ENCODE measurements at regions not wholly inside any gene's neighbourhood (a gene's known extent, or its start where the extent isn't known, plus 50 kb on each side); places are given as distances from the start of the nearest gene placed in this dataset.
"Not testable (repeated sequence)": the region's sequence is repeated elsewhere in the genome, so short reads cannot be mapped to it uniquely, and the experiment has no call there.

DNA sequence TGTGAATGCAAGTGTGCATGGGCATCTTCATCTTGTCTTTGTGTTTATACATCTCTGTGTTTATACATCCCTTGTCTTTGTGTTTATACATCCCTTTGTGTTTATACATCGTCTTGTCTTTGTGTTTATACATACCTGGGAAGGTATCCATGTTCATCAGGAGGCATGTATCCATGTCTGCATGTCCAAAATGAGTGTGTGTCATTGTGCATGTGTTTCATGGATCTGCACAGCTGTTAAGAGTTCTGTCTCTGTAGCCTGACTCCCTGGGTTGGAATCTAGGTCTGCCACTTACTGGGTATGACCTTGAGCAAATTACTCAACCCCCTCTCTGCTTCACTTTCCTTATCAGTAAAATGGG, 50.1 kb upstream of the SIRPA start:
- in situ Hi-C loops (cut with MboI; ENCODE audit: low sequenced_read_pairs), result no loop called here

DNA sequence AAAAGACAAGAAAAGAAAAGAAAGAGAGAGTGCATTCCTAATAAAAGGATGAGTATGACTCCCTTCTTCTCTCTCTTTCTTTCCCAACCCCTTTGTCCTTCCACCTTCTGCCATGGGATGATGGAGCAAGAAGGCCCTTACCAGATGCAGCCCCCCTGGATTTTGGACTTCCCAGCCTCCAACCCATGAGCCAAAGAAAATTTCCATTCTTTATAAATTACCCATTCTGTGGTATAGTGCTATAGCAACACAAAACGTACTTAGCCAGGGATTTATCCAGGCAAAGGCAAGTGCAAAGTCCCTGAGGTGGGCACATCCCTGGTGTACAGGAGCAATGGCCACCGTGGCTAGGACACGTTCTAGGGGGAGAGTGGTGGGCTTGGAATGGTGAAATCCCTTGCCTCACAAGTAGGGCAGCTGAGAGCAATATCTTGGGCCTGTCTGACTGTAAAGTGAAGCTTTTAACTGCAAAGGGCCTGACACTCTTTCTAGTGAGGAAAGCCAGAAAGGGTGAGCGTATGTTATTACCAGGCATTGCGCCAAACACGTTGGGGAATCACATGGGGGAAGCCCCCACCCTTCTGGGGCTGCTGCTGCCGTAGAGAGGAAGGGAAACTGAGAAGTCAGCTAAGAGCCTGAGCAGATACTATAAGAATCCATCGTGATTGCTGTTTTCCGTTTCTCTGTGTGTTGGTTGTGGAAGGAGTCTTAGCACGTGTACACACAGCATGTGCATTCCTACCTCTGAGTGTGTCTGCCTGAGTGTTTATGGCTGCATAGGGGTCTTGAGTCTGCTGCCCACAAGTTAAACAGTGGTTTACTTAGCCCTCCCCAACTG, 50.7 kb upstream of the SIRPA start:
- in situ Hi-C loops (cut with MboI; ENCODE audit: low sequenced_read_pairs), result no loop called here

DNA sequence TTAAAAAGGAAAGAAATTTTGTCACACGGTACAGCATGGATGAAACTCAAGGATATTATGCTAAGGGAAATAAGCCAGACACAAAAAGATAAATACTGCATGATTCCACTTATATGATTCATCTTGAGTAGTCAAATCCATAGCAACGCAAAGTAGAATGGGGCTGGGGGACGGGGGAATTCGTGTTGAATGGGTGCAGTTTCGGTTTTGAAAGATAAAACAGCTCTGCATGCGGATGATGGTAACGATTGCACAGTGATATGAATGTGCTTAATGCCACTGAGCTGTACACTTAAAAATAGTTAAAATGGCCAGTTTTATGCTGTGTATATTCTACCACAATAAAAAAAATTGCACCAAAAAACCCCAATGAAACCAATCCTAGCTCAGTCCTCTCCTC, 52.9 kb upstream of the SIRPA start:
- in situ Hi-C loops (cut with MboI; ENCODE audit: low sequenced_read_pairs), result no loop called here

DNA sequence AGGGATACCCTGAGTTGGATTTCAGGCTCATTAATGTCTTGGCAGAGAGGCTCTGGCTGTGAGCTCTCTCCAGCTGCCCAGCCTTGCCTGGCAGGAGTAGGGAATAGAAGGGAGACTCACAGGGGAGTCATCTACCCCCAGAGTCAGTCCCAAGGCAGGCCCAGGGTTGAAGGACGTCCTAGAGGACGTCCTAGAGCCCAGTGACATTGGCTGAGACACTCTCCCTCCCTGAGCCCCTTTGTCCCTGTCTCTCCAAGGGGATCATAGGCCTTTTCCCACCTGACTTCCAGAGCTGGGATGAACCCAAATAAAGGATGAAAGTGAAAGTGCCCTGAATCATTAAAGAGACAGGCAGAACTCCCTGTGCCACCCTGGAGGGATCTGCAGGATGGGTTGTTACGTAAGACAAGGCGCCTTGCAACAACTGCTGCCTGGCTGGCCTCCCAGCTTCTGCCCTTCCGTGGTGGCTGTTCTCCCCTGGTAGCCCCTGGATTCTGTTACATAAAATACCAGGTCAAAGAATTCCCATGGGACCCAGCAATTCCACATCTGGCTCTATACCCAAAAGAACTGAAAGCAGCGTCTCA, 53.6 kb upstream of the SIRPA start:
- in situ Hi-C loops (cut with MboI; ENCODE audit: low sequenced_read_pairs), result no loop called here

DNA sequence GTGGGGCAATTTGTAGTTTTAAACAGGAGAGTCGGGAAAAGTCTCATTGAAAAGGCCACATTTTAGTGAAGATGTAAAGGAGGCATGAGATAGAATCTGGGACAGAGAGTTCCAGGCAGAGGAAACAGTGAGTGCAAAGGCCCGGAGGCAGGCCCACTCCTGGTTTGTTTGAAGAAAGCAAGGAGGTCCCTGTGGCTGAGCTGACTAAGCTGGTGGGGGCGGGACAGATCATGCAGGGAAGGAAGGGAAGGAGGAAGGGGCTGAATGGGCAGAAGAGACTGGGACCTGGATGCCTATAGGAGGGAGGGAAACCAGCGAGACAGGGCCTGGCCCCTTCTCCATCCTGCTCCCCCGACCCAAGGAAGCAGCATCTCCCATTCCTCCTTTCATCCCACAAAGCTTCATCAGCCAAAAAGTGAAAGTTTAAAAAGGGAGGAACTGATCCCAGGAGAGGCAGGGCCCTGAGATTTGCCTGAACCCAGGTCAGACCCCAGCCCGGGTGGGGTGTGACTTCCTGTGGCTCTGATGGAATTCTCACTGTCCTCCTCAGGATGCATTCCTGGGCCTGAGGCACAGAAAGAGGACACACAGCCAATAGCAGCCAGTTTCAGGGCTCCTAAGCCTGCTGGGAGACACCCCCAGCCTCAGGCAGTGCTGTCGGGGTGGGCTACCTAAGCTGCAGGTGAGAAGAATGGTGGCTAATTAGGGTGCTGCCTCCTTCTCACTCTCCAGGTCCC, 54.2 kb upstream of the SIRPA start:
- in situ Hi-C loops (cut with MboI; ENCODE audit: low sequenced_read_pairs), result no loop called here

DNA sequence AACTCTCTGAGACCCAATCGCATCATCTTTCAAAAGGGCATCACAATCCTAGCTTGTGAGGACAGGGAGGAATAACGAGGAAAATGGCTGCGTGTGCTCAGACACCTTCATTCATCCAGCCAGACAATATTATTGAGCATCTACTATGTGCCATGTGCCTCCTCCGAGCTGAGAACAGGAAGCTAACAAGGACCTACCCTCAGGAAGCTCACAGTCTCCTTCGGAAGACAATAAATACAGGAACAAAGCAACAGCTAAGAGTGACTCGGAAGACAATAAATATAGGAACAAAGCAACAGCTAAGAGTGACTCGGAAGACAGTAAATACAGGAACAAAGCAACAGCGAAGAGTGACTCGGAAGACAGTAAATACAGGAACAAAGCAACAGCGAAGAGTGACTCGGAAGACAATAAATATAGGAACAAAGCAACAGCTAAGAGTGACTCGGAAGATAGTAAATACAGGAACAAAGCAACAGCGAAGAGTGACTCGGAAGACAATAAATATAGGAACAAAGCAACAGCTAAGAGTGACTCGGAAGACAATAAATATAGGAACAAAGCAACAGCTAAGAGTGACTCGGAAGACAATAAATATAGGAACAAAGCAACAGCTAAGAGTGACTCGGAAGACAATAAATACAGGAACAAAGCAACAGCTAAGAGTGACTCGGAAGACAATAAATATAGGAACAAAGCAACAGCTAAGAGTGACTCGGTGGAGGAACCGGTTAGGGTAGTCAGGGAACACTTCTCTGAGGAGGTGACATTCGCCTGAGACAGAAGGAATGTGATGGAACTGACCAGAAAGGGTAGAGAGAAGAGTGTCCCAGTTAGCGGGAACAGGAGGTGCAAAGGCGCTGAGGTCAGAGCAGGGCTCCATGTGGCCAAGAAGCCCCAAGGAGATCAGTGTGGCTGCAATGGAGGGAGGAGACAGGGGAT, 55.6 kb upstream of the SIRPA start:
- in situ Hi-C loops (cut with MboI; ENCODE audit: low sequenced_read_pairs), result not testable (repeated sequence)

DNA sequence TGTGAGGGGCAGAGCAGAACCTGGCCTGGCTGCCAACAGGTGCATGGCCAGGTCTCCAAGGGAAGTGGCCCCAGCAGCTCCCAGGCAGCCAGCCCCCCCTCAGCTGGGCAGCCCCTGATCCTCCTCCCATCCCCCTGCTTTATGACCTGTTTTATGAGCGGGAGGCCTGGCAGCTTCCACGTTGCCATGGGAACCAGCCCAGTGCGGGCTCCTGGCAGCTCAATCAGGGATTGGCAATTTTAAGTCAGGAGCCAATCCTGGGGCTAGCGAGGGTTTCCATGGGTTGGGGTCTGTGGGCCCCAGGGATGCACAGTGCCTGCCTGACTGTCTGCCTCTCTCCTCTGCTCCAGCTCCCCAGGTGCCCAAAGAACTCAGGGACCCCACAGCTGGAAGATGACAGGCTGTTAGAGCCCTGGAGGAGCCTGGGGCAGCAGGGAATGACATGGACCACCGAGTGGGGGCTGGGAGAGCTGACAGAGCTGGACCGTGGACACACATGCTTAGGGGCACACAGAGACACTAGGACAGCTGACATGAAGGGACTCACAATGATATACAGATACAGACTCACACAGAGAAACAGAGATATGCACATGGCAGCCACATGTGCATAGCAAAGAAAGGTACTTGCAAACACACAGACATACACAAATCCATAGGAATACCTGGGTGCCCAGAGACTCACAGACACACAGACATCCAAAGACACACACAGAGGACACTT, 56.5 kb upstream of the SIRPA start:
- in situ Hi-C loops (cut with MboI; ENCODE audit: low sequenced_read_pairs), result no loop called here

DNA sequence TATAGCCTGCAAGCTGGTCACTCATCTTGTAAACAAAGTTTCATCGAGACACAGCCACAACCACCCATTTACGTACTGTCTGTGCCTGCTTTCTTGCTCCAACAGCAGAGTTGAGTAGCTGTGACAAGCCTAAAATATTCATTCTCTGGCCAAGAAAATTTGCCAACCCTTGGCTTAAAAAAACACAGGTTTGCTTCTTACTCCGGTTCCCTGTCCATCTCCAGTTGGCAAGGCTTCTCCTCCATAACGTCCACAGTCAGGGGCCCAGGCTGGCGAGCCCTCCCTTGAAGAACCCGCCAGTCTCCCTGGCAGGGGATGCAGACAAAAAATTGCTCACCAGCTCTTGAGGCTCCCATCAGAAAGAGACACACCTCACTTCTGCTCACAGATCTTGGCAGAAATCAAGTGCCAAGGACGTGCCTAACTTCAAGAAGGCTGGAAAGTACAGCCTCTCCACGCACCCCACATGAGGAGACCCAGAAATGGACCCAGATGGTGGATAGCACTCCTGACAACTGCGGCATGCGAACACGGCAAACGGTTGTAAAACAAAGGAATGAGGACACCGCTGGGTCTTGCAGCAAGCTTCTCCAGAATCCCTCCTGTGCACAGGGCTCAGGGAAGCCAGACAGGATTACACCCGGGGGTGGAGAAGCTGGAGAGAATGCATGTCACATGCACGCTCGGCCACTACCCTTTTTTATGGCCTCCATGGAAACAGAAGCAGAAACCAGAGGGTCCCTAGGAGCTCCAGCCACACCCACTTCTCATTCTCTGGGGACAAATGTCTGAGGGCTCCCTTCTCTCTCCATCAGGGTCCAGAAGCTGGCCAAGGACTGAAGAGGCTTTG, 59.8 kb upstream of the SIRPA start:
- in situ Hi-C loops (cut with MboI; ENCODE audit: low sequenced_read_pairs), result no loop called here

DNA sequence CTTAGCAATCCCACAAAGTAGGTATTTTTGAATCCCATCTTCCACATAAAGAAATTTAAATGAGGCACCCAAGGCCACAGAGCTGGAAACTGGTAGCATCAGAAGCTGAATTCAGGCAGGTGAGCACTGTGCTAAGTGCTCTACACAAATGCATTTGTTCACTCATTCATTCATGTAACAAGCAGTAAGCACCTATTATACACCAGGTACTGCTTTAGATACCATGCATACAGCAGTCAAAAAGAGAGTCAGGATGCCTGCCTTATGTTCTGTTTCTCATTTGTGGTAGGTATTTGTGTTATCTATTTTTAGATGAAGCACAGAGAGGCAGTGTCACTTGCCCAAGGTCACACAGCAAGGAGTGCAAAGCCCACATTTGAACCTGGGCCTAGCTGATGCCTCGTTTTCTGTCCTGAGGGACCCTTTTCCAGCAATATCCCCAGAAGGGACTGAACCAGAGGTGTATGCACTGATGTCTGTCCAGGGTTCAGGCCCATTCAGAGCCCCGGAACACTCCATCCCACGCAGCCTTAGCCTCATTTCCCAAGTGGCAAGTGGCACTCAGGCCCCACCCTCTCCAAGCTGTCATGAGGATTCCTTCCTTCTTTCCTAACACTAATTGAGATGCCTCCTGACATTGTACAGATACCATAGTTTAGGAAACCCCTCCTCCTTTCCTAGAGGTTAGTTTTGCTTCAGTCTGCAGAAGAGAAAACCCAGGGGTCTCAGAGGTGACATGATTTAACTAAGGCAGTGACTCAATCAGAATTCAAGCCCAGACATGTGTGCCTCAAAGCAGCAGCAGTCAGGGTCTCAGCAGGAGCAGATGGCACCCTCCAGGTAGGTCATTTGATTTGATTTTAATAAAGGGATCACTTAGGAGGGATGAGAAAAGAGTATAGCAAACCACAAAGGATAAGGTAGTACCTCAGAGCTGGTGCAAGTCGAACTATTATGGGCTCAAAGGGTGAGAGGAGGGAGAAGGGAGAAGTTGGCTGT, 61.2 kb upstream of the SIRPA start:
- in situ Hi-C loops (cut with MboI; ENCODE audit: low sequenced_read_pairs), result no loop called here

DNA sequence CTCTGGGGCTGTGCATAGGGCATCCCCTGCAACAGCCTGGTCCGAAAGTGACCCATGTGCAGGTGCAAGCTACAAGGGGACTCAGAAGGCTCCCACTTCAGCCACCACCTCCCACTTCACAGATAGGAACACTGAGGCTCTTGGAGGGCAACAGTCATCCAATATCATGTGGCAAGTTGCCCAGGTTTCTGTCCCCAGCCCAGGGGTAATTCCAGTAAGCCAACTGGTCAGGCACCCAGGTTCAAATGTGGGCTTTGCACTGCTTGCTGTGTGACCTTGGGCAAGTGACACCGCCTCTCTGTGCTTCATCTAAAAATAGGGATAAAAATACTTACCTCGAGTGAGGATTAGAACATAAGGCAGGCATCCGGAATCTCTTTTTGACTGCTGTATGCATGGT, 62.0 kb upstream of the SIRPA start:
- in situ Hi-C loops (cut with MboI; ENCODE audit: low sequenced_read_pairs), result no loop called here

DNA sequence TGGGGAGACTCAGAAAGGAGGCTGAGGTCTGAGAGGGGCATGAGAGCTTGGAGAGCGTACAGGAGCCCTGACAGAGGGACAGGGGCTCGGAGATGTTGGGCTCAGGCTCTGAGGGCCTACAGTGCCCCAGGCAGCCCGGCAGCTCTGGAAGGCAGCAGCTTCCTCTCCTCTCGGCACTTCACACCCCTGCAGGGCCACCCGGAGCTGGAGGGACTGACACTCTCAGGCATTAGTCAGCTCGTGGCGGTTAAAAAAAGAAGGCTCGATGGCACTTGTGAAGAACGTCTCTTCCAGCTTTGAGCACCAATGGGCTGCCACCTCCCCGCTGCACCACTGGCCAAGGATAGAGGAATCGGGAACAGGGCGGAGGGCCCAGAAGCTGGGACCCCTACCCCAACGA, 62.6 kb upstream of the SIRPA start:
- in situ Hi-C loops (cut with MboI; ENCODE audit: low sequenced_read_pairs), result no loop called here

DNA sequence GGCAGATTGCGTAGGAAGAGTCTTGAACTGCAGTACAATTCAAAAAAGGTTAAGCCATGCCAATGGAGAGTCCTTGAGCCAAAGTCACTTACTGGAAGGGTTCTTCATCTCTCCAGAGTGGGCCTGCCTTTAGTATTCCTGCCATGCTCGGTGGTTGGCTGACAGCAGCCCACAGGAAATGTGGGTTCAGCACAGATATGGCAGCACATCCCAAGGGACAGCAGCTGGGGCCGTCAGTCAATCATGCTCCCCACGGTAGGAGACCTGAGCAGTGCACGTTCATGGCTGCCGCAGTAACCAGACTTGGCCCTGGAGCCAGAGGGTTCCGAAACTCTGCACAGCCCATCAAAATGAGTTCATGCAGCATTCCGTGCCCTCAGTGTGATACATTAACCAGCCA, 63.6 kb upstream of the SIRPA start:
- in situ Hi-C loops (cut with MboI; ENCODE audit: low sequenced_read_pairs), result no loop called here

DNA sequence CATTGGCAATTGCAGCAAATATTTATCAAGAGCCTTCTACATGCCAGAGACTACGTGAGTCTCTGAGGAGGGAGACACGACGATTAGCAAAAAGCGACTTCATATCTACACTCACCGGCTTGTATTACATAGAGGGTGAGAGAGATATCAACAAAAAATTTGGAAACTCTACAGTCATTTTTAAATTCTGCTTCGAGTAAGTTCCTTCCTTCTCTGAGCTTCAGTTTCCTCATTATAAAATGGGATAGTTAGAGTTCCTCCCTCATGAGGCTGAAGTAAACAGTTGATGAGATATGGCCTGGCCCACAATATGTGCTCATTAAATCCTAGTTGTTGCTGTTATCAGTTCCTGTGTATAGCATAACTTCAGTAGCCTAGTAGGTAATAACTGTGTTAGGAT, 64.1 kb upstream of the SIRPA start:
- in situ Hi-C loops (cut with MboI; ENCODE audit: low sequenced_read_pairs), result no loop called here

DNA sequence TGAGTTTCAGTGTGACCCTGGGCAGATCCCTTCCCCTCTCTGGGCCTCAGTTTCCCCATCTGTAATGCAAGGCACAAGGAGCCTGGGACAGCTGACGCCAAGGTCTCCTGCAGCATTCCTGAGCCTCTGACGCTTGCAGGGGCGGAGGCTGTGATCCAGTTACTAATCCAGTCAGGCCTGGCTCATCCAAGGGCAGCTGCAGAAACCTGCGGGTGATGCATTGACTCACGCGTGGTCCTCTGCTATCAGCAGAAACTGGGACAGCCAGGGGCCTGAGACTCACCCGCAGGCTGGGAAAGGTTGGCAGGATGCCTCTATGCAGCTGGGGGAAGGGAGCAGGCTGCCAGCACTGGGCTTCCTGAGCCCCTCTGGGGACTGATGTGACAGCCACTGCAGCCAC, 65.0 kb upstream of the SIRPA start:
- in situ Hi-C loops (cut with MboI; ENCODE audit: low sequenced_read_pairs), result no loop called here

DNA sequence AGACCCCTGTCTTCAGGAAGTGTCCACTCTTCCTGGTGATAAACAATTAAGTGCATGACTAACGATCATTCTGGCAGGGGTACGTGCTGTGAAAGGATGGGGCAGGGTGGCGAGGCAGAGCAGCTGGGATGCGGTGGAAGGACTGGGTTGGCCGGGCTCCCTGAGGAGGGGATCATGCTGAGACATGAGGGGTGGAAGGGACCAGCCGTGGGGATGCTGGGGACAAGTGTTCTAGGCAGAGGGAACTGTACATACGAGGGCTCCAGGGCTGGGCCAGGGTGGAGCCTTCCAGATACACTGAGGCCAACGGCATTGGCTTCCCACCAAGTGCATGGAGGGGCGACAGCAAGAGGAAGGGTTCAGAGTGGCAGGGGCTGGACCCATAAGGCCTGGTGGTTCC, 65.7 kb upstream of the SIRPA start:
- in situ Hi-C loops (cut with MboI; ENCODE audit: low sequenced_read_pairs), result no loop called here

DNA sequence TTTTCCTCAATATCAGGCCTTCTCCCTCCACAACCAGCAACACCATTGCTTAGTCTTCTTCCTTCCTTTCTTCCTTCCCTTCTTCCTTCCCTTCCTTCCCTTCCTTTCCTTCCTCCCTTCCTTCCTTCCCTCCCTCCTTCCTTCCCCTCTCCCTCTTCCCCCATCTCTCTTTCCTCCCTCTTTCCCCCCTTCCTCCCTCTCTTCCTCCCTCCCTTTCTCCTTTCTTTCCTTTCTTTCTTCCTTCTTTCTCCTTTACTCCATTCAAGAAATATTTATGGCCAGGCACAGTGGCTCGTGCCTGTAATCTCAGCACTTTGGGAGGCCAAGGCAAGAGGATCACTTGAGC, 66.4 kb upstream of the SIRPA start:
- in situ Hi-C loops (cut with MboI; ENCODE audit: low sequenced_read_pairs), result no loop called here

DNA sequence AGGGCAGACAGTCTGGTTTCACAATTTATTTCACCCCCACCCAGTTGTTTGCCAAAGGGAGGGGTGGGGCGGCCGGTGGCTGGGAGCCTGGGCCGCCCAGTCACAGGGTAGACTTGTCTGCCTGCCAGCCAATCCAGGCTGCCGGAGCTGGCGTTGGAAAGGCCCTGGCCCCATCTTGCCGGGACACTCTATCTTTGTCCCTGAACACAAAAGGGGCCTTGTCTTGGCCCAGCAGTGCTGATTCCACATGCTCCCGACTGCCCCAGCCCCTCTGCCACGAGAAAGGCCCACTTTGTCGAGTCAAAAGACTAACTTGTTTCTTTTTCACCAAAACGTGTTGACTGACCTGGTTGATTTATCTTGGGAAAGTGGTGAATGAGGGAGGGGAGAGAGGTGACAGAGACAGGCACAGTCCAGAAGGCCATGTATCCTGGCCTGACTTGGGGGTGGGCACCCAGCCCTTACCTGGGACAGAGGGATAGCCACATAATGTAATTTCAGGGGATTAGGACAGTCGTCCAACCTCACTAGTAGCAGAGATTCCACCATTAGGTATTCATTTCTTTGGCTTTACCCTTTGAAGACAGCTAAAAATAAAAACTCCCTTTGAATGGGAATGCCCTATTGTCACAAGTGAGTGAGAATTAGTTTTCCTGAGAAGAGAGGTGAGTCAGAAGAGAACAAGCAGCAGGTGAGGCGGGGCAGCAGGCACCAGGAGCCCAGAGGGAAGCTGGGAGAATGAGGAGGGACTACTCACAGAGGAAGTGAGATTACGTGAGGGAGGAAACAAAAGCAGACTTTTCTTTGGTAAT, 67.0 kb upstream of the SIRPA start:
- in situ Hi-C loops (cut with MboI; ENCODE audit: low sequenced_read_pairs), result no loop called here
